Suppressor macrophage (primary cell): ENCODE measurements at regions not wholly inside any gene's neighbourhood (a gene's known extent, or its start where the extent isn't known, plus 50 kb on each side); places are given as distances from the start of the nearest gene placed in this dataset.

ENCODE experiments used
- DNase-seq, 4 experiments: peaks; one replicate each; pipeline ENCODE4 v3.0.0-alpha.2; 2020 to 2022

DNA sequence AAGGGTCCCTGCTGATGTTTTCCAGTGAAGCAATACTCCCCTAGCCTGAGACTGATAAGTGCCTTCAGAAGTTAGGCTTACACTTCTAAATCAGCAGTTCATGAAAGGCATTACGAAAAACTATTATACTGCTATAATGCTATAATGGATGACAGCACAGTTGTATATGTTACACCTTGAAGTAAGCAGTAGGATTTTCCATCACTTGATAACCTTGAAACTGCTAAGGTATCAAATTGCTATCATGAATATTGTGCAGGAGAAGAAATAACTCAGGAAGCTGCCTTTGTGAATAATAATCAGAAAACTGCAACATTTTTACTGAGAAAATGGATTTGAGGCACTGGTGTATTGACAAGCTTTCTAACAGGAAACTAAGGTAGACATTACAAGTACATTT is 142.3 kb downstream of the HNMT start:
- no peak for DNase-seq

DNA sequence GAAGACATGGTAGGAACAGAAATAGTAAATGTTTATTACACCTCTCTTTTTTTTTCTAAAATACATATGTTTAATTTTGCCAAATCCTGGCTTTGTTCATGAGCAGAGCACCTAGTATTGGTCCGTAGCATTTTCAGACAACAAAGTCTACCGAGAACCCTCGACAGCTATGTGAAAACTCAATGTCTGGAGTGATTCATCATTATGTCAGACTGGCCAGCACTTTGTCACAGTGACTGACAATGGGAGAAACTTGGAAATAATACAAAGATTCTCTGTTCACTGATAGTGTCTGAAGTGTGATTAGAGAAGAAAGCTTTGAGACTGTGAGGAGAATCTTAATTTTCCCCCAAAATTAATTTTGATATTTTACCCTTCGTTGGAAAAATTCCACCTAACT is 143.0 kb downstream of the HNMT start:
- DNase-seq = no peak

DNA sequence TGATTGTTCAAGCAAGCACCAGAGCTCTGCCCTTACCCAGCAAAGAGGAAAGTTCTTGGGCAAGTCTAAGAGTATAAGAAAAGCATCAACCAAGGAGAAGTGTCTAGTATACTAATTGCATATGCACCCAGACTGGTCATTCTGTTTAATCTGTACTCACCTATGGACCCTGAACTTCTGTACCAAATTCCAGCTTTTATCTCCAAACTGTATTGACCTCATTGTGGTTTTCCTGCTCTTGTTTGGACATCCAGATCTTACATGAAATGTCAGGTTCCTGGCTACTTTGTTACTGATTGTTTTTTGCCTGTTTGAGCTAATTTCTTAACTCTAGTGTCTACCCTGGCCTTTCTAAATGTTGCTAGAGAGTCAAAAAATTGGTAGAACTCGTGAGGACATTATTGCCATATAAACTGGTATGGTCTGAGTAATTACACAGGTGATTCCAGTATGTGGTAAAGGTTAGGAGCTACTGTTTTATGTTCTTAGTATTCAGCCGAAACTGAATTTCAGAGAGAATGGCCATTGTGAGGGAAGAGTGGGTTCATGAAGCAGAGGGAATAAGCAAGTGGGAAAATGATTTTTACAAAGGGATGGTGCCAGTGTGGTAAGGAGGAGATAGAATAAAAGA is 146.3 kb downstream of the HNMT start:
- DNase-seq = no peak

DNA sequence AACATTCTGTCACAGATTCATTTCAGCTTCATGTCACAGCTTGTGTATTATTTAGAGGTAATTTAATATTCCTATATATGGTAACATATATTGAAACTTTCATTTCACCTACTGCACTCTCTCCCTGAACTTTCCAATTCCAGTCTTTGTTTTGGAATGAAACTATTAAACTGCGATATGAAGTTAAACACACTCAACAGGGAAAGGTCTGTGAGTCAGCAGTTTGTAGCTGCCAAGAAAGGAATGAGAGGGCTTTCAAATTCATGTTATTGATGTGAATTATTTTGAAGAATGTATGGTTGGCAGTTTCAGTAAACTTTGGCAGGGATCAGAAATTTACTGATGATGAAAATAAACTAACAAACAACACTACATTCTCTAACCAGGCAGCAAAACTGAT is 148.3 kb downstream of the HNMT start:
- DNase-seq = no peak

DNA sequence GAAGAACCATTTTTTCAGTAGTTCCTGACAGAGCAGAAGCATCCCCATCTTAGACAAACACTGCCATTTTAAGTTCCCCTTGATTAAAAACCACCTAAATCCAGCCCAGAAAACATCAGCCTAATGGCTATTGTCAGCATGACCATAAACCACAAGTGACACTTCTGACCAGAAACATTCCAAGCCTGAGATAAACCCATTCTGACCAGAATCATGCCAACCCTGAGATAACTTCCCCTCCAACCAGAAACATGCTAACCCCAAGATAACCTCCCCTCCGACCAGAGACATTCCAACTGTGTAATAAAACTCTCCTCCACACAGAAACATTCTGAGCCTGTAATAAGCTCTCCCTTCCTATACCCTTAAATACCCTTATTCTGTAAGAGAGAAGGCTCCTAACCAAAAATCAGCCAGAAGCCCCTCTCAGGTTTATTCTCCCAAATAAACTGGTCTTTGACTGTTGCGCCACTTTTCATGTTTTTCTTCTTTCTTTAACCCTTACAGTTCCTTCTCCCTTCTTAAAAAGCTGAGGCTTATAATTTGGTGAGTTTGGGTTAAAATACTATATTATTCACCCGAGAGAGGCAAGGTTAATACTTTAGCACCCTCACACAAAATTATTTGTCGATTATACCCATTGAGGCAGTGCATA is 149.7 kb downstream of the HNMT start:
- DNase-seq = no peak

DNA sequence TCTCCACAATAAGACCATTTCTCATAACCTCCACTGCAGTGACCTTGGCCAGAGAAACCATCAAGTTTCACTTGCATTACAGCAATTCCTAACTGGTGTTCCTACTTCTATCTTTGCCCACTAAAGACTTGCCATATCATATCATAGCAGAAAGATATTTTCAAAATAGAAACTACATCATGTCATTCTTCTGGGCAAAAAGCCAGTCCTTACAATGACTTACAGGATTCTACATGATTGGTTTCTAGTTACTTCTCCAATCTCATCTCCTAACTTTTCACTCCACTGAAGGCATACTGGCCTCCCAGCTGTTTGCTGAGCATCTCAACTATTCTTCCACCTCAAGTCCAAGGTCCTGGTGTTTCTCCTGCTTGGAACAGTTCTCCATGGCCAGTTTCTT is 151.4 kb downstream of the HNMT start:
- DNase-seq = peak in 2 of 4 experiments; percentile 9 to 15

DNA sequence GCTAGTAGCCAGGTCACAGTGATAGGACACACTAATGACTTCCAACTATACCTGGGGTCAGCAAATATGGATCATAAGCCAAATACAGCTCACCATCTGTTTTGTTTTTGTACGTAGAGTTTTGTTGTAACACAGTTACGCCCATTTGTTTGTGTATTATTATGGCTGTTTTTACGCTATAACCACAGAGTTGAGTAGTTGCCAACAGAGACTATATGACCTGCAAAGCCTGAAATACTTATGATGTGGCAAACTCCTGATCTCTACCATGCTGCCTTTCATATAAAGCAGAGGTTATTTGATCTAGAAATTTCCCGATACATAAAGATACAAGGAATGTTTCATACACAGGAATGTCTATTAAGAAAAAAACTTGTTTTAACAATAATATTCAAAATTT is 152.2 kb downstream of the HNMT start:
- DNase-seq = no peak

DNA sequence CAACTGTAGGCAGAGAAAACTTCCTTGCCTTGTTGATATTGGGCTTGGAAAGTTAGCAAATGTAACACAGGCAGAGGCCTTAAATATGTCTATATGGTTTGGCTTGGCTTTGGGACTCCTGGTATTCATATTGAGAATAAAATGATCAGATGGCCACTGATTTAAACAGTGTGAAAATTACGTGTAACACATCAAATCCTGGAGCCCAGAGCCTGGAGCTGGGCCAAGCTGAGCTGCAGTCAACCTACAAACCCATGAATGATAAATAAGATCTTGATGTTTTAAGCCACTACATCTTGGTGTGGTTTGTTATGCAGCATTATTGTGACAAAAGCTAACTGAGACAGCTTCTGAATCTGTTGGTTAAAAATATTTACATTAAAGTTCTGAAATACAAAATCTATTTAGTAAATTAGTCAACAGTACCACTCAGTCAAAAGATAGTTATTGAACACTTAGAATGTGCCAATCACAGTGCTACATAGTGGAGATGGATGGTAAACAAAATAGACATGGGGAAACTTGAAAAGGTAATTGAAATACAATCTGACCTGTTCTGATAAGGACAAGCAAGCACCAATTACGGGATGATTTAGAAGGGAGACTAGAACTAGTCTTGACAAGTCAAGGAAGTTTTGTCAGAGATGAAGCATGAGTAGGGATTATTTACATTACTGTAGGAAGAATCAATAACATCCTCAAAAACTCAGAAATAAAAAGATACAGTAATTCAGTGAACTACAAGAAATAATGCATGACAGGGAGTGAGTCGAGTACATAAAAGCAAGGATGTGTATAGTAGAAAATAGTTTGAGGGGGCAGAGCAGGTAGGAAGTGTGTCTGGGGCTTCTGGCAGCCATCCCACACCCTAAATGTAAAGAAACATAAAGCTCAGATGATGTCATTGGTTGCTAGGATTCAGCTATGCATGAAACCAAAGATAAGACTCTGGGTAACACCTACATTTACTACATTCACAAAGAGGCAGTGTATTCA is 157.7 kb downstream of the HNMT start:
- DNase-seq = no peak

DNA sequence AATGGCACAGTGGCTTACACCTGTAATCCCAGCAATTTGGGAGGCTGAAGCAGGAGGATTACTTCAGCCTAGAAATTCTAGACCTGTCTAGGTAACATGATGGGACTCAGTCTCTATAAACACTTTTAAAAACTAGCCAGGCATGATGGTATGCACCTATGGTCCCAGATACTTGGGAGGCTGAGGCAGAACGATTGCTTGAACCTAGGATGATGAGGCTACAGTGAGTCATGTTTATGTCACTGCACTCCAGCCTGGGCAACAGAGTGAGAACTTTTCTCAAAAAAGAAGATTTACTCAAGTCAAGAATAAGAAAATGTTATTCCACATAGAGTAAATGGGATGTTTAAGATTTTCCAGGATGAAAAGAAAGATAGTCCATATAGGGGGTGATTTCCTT is 158.6 kb downstream of the HNMT start:
- DNase-seq = no peak

DNA sequence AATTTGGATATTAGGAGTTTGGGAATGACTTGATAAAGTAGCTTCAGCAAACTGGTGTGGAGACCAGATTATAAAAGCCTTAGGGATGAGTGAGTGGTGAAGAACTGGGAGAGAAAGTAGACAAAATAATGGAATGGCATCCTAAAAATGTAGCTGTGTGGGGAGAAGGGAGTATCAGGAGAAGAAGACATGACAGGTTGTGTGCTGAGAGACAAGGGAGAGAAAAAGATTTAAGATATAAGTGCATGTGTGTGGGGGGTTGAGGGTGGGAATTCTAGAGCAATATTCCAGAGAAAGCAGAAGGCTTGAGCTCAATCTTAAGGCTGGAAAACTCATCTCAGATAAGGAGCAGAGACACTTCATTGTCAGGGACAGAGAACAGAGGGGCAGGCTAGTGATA is 159.5 kb downstream of the HNMT start:
- DNase-seq = no peak

DNA sequence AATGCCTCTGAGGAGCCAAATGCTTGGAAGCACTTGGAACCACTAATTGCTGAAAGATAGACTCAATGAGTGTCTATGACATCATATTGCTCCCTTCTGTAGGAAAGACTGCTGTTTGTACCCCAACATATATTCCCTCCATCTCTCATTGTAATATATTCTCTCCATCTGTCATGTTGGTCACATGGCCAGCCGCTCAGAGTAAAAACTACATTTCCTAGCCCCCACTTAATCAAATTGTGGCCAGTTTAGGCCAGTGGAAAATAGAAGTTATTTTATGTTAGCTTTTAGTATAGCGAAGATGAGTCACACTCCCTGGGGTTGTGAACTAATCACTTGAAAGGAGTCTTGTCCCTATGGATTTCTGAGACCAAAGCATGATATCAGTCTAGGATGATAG is 160.2 kb downstream of the HNMT start:
- DNase-seq = no peak

DNA sequence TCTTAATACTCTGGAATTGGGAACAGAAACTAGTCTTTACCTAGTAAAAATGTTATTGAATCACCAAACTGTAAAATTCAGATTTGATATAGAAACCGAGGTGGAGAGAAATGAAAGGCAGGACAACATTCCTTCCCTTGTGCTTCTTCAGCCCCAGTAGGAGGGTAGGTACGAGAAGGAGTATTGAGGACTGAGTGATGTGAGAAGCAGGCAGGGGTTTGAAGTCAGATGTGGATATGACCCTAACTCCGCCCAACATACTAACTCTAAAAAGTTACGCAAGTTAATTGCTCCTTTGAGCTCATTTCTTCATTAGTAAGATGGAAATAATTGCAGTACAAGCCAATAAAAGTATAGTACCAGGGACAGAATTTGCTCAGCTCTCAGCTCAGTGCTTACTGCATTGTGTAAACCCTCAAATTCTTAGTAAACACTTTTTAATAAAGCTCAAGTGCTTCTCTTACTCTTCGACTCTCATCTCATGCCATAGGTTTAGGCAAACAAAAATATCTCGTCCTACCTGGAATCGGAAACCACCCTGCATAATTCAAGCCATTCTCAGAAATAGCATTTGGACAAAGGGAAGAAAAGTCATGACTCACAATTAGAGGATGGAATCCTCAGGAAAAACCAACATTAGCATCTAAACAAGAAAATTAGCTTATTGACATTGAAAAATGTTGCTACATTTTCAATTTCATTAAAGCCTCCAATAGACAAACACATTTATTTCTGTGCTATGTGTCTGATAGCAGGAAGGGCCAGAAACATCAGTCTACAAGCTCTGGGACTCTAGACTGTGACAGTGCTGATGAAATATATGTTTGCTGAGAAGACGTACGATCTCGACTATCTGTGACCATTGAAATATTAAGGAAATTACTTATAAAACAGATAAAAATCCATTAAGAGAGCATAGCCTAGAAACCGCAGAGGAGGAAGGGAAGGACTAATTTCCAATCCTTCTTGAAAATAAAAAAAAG is 161.3 kb downstream of the HNMT start:
- DNase-seq = no peak

DNA sequence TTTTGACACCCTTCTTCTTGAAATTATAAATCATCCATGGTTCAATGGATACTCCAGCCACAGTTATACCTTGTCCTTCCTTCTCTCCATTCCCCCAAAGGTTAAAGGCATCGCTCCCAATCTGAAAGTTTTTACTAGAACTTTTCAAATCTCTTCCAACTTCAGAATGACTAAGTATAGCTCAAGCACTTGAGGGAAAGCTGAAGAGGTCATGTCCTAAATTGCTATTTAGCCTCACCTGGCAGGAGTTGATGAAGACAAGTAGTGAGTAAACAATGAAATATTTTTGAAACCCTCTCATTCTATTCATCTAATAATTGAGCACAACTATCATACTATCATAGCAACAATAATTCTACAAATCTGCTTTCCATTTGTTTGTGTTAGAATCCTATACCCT is 167.8 kb downstream of the HNMT start:
- DNase-seq = no peak

DNA sequence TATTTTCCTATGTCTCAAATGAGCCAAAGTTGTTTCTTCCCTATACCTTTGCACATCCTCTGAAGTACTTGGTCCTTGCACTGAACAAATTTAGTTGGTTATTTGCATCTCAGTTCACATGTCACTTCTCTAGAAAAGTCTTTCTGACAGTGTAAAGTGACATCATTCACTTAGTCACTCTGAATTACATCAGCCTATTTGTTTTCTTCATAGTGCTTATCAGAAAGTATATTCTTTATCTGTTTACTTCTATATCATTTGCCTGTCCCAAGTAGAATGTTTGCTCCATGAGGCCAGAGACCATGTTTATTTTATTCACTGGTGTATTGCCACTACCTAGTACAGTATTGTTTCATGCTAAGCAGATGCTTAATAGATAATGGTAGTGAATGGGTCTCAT is 173.7 kb downstream of the HNMT start:
- DNase-seq = peak in 2 of 4 experiments; percentile 7 to 12

DNA sequence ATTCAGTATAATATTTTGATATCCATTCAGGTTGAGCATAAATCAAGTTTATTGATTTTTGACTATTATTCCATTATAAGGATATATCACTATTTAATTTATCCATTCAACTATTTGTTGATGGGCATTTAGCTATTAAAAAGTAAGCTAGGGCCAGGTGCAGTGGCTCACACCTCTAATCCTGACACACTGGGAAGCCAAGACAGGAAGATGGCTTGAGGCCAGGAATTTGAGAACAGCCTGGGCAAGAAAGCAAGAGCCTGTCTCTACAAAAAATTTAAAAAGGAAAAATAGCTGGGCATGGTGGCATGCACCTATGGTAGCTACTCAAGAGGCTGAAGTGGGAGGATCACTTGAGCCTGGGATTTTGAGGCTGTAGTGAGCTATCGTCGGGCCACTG is 183.5 kb downstream of the HNMT start:
- no peak for DNase-seq

DNA sequence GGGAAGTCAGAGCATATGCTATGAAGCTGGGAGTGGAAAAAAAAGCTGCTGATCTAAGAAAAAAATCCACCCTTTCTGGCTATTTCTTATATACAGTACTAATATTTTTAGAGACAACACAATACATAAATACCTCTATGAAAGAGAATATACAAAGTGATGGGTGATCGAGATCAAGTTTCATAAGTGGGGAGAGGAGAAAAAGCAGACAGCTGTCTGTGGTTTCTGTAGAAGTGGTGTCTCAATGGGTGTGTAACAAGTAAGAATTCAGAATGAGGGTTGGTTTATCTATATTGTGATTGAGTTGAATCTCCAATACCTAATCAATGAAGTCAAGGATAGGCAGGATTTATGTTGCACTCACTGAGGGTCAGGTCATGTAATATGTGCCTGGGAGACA is 191.0 kb downstream of the HNMT start:
- DNase-seq = no peak

DNA sequence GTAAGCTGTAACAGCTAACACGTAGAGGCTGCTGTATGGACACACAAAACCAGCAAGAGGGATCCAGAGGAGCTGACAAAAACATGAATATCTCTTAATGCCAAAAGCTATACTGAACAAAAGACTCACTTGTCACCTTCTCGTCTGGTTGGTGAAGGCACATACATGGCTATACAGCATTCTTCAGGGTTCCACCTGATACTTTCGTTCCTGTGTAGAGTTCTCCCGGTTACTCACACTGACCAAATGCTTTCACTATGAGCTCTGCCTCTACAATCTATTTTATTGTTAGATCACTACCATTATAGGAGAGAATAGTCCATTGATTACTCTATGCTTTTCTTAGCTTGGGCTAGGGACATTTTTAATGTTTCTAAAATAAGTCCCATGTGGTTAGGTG is 193.1 kb downstream of the HNMT start:
- DNase-seq = no peak

DNA sequence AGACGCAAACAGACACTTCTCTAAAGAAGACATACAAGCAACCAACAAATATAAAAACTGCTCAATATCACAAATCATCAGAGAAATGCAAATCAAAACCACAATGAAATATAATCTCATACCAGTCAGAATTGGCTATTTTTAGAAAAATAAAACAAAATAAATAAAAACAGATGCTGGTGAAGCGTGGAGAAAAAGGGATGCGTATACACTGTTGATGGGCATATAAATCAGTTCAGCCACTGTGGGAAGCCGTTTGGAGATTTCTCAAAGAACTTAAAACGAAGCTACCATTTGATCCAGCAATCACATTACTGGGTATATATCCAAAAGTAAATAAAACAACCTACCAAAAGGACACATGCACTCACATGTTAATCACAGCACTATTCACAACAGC is 206.2 kb downstream of the HNMT start:
- no peak for DNase-seq

DNA sequence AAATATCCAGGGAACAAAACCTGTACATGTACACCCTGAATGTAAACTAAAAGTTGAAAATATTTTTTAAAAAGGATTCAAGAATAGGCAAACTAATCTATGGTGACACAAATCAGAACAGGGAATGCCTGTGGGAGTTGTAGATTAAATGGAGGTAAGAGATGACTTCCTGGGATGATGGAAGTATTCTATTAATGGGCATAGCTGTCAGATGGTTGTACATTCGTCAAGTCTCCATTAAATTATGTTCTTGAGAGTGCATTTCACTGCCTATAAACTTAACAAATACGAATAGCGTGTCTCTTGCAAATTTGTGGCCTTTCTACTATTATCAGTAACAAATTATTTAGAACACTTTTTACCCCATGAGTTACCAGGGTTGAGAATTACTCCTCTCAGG is 207.0 kb downstream of the HNMT start:
- no peak for DNase-seq

DNA sequence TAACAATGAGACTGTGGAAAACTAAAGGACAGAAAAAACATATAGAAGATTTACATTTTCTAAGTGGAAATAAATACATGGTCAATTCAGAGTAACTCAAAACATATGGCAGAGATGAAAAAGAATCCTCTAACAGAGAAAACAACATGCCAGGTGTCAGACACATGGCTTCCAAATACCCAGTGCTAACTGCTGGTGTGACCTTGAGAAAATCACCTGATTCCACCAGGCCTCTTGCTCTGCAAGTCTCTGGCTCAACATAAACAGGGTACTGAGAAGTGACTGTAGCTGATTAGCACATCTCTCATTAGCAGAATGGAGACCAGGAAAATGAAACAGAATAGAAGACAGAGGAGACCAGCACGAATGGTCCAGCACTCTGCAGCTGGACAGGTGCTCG is 210.8 kb downstream of the HNMT start:
- DNase-seq = no peak

DNA sequence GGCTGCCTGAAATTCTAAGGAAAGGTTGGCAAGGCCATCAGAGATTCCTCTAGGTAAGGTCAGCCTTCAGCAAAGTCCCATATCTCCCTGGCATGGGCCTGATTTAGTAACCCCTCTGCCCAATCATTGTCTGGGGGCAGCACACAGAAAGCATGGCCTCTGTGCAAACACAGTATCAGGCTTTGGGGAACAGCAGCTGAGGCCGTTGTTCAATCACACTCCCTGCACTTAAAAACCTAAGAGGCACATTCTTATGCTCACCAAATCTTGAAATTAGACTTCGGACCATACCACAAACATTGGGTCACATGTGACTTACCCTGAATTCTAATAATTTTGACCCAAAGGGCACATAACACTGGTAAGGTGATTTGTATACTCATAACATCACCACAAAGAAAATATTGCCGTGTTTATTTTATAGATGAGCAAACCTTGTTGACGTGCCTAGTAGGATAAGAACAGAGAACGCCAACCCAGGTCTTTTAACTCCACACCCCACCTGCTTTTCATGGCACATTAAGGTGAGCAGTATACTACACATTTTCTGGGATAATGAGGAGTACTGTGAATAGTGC is 212.7 kb downstream of the HNMT start:
- DNase-seq = no peak

DNA sequence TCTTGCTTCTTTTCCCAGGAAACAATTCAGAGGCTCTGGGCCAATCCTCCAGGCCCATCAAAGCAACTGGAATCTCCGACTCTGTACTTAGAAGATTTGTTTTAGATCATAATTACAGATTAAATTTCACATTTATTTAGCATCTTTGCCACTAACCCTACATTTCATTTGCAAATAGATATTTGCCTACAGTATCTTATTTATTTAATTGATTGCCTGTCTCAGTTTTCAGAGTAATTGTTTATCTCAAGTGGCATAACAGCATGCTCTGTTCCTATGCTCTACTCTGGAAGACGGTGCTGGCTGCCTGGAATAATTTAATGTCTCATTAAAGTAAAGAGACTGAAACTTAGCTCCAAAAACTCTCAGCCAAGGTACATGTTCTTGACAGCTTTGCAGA is 213.4 kb downstream of the HNMT start:
- no peak for DNase-seq
